HepG2 (cell line): ENCODE measurements at regions not wholly inside any gene's neighbourhood (a gene's known extent, or its start where the extent isn't known, plus 50 kb on each side); places are given as distances from the start of the nearest gene placed in this dataset.

Source experiments
- ATAC-seq: fragments of 200-7000 bp; cut with Tn5 transposase; 3 replicates; pipeline ENCODE4 v1.9.1; 2020; ENCODE audit warnings: mild to moderate bottlenecking, moderate library complexity
- BruUV-seq: library from RNA; stranded (reverse); fragments of 400-500 nt; replicated peaks from 2 replicates; lab custom pipeline; 2021; lab: Mats Ljungman, UMichigan
- CTCF ChIA-PET: fragments of 300-600 bp; formaldehyde crosslinking; extraction: SDS; loops from one replicate; lab custom pipeline; 2021; ENCODE audit warnings: low total read pairs, inconsistent platforms, low intra/inter-chr PET ratio; lab: Yijun Ruan, JAX
- POLR2A ChIA-PET: fragments of 350-600 bp; sonication (Branson Sonifier 250); formaldehyde crosslinking; loops from one replicate; lab custom pipeline; 2020; ENCODE audit warnings: antibody characterized with exemption, inconsistent platforms; lab: Yijun Ruan, JAX
- DNase-seq: peaks from one replicate; pipeline ENCODE4 v3.0.0-alpha.2; 2015; ENCODE audit warnings: low spot score
- FAIRE-seq: peaks from 3 replicates; lab custom pipeline; 2011; peaks lifted over from hg19 to GRCh38; lab: Jason Lieb, UNC
- H2AFZ ChIP-seq: one replicate; pipeline ENCODE4 v1.6.1; 2011; ENCODE audit warnings: low read length, inconsistent platforms
- H3K27ac ChIP-seq: fragments of 300-600 bp; 3 replicates; pipeline ENCODE4 v1.8.0; 2011; ENCODE audit warnings: mixed run types, mild to moderate bottlenecking, mixed read lengths, low read length, inconsistent platforms; ENCODE audit not compliant: insufficient read depth; ENCODE audit errors: extremely low read length
- H3K27me3 ChIP-seq, 2 experiments: fragments of 200-600 bp in 1 of 2; 2 replicates in 1 of 2; 3 replicates in 1 of 2; pipeline versions ENCODE4 v1.6.0 to v1.8.0; 2011; ENCODE audit warnings: low read length in 2 of 2, mild to moderate bottlenecking in 2 of 2, moderate library complexity in 2 of 2, inconsistent platforms in 1 of 2; ENCODE audit not compliant: insufficient read depth in 2 of 2, control insufficient read depth in 1 of 2
- H3K36me3 ChIP-seq, 2 experiments: fragments of 200-600 bp in 1 of 2; replicated peaks in 1 of 2; 2 replicates in 1 of 2; 3 replicates in 1 of 2; pipeline versions ENCODE4 v1.5.1 to v1.8.0; 2011; ENCODE audit warnings: low read length in 2 of 2, inconsistent platforms in 1 of 2; ENCODE audit not compliant: insufficient read depth in 2 of 2, control insufficient read depth in 1 of 2
- H3K4me1 ChIP-seq: 2 replicates; pipeline ENCODE4 v1.5.1; 2012; ENCODE audit warnings: low read length, inconsistent platforms; ENCODE audit not compliant: insufficient read depth
- H3K4me2 ChIP-seq: 2 replicates; pipeline ENCODE4 v1.6.0; 2011; ENCODE audit warnings: low read depth, low read length, inconsistent platforms
- H3K4me3 ChIP-seq, 3 experiments: fragments of 200-600 bp in 1 of 3; sonication (generic), shearing (Covaris generic) in 1 of 3; replicated peaks in 1 of 3; 2 replicates each; pipeline ENCODE4 v1.5.1; 2011 to 2016; ENCODE audit warnings: low read length in 3 of 3, inconsistent platforms in 2 of 3, low read depth in 2 of 3, mild to moderate bottlenecking in 2 of 3, control low read depth in 1 of 3, mixed read lengths in 1 of 3; ENCODE audit not compliant: insufficient read depth in 1 of 3
- H3K79me2 ChIP-seq: one replicate; pipeline ENCODE4 v1.6.1; 2011; ENCODE audit warnings: low read length, inconsistent platforms; ENCODE audit not compliant: insufficient read depth
- H3K9ac ChIP-seq: 2 replicates; pipeline ENCODE4 v1.6.0; 2011; ENCODE audit warnings: mild to moderate bottlenecking, low read depth, low read length, inconsistent platforms; ENCODE audit not compliant: insufficient read depth
- H3K9me3 ChIP-seq: 2 replicates; pipeline ENCODE4 v1.5.1; 2012; ENCODE audit warnings: mild to moderate bottlenecking, low read length
- H4K20me1 ChIP-seq: 2 replicates; pipeline ENCODE4 v1.6.0; 2011; ENCODE audit warnings: inconsistent platforms, mild to moderate bottlenecking, low read length, moderate library complexity; ENCODE audit not compliant: insufficient read depth
- AKNA ChIP-seq: sonication (generic); formaldehyde crosslinking; IDR thresholded peaks from 2 replicates; pipeline ENCODE4 v1.4.0; 2020; ENCODE audit warnings: missing genetic modification reagents, borderline replicate concordance
- ATF7-NPFF ChIP-seq: sonication (generic); formaldehyde crosslinking; IDR thresholded peaks from 2 replicates; pipeline ENCODE4 v1.8.1; 2023; ENCODE audit warnings: mild to moderate bottlenecking, low read depth, missing genetic modification reagents, moderate library complexity
- LCORL ChIP-seq, 2 experiments: fragments of 450-650 bp in 1 of 2; sonication (generic) in 1 of 2; formaldehyde crosslinking in 1 of 2; IDR thresholded peaks; 2 replicates each; pipeline versions ENCODE4 v1.5.0 to v1.6.1; 2017 to 2020; ENCODE audit warnings: antibody characterized with exemption in 1 of 2, missing genetic modification reagents in 1 of 2
- SNRNP70 ChIP-seq: fragments of 200-400 bp; formaldehyde crosslinking; IDR thresholded peaks from 2 replicates; pipeline ENCODE4 v1.6.1; 2017; ENCODE audit warnings: mild to moderate bottlenecking, low read depth, low read length, moderate library complexity
- ZNF136 ChIP-seq: sonication (generic); formaldehyde crosslinking; IDR thresholded peaks from 2 replicates; pipeline ENCODE4 v1.8.1; 2022; ENCODE audit warnings: low read depth, mild to moderate bottlenecking, moderate library complexity, missing genetic modification reagents
- WGBS: methylation state at CpG from one replicate; pipeline ENCODE4 v1.1.6; 2017; ENCODE audit warnings: low lambda C conversion rate; 5-methylcytosine and 5-hydroxymethylcytosine counted together
- in situ Hi-C: cut with HindIII; loops from 2 replicates; pipeline ENCODE4 v1.10.0; 2017; ENCODE audit warnings: low pct_unique_long_range_greater_than_20kb; ENCODE audit not compliant: extremely low pct_ligation_motif_present
- intact Hi-C: fragments of 100-400 bp; cut with micrococcal nuclease; formaldehyde crosslinking; loops from one replicate; pipeline ENCODE4 v1.10.0; 2022; ENCODE audit not compliant: unreplicated experiment
- TF ChIP-seq, protein P1 (sequence below): sonication (generic); formaldehyde crosslinking; IDR thresholded peaks from 2 replicates; pipeline ENCODE4 v1.8.1; 2023; ENCODE audit warnings: mild to moderate bottlenecking, missing genetic modification reagents
- TF ChIP-seq, protein P2 (sequence below): sonication (generic); formaldehyde crosslinking; IDR thresholded peaks from 2 replicates; pipeline ENCODE4 v1.5.1; 2020; ENCODE audit warnings: mild to moderate bottlenecking, moderate library complexity, missing genetic modification reagents

- TF ChIP-seq, protein P1, sequence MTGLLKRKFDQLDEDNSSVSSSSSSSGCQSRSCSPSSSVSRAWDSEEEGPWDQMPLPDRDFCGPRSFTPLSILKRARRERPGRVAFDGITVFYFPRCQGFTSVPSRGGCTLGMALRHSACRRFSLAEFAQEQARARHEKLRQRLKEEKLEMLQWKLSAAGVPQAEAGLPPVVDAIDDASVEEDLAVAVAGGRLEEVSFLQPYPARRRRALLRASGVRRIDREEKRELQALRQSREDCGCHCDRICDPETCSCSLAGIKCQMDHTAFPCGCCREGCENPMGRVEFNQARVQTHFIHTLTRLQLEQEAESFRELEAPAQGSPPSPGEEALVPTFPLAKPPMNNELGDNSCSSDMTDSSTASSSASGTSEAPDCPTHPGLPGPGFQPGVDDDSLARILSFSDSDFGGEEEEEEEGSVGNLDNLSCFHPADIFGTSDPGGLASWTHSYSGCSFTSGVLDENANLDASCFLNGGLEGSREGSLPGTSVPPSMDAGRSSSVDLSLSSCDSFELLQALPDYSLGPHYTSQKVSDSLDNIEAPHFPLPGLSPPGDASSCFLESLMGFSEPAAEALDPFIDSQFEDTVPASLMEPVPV (CRISPR knock-in tag) = no peak
- TF ChIP-seq LCORL (IDR thresholded peaks at IDR 0.05) (no peak), LCORL (CRISPR knock-in tag; IDR thresholded peaks at IDR 0.05) (no peak), ATF7-NPFF (CRISPR knock-in tag) (no peak)
- TF ChIP-seq, all 625 proteins: peak for 0
Observed at GRCh38 chr4:98780926-98781325, 122.5 kb upstream of the TSPAN5 start (continued).

GRCh38 chr4:98779088-98779487 lies 120.7 kb upstream of the TSPAN5 start:
- ChIA-PET CTCF (no interaction called here), POLR2A (no interaction called here)

More at GRCh38 chr4:98779088-98779487, 120.7 kb upstream of the TSPAN5 start:
- in situ Hi-C loops (no loop called here), intact Hi-C loops (no loop called here)
- TF ChIP-seq AKNA (no peak), SNRNP70 (no peak), ZNF136 (no peak)
- TF ChIP-seq, protein P2, sequence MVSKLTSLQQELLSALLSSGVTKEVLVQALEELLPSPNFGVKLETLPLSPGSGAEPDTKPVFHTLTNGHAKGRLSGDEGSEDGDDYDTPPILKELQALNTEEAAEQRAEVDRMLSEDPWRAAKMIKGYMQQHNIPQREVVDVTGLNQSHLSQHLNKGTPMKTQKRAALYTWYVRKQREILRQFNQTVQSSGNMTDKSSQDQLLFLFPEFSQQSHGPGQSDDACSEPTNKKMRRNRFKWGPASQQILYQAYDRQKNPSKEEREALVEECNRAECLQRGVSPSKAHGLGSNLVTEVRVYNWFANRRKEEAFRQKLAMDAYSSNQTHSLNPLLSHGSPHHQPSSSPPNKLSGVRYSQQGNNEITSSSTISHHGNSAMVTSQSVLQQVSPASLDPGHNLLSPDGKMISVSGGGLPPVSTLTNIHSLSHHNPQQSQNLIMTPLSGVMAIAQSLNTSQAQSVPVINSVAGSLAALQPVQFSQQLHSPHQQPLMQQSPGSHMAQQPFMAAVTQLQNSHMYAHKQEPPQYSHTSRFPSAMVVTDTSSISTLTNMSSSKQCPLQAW (CRISPR knock-in tag) = 0 out of 2 replicates have a peak, but pooled peaks have one; percentile 31
- H3K4me1 ChIP-seq = peaks cover 28% of the 10 kb centered on the region
- no peaks in the 10 kb centered on the region for H3K27me3 ChIP-seq
- H3K27ac ChIP-seq = no peak overlapping the region
- H4K20me1 ChIP-seq = no peaks in the 10 kb centered on the region
- H3K4me3 ChIP-seq = no peak overlapping the region
- peak overlapping the region; percentile 60 for H3K4me2 ChIP-seq
- BruUV-seq = no TSS peak
- ATAC-seq (no peak), DNase-seq (no peak), FAIRE-seq (no peak)
- no peaks in the 10 kb centered on the region for H3K36me3 ChIP-seq
- no peak overlapping the region for H2AFZ ChIP-seq
- 4% methylated on average over 3 of the region's 3 CpGs for WGBS
- no peaks in the 10 kb centered on the region for H3K9me3 ChIP-seq
- no peak overlapping the region for H3K9ac ChIP-seq
- no peaks in the 10 kb centered on the region for H3K79me2 ChIP-seq
